HL-60 (cell line): ENCODE measurements at regions not wholly inside any gene's neighbourhood (a gene's known extent, or its start where the extent isn't known, plus 50 kb on each side); places are given as distances from the start of the nearest gene placed in this dataset.

Experiments
- DNase-seq, 2 experiments: peaks; one replicate each; pipeline ENCODE4 v3.0.0-alpha.2; 2010 to 2020; ENCODE audit warnings: low read depth in 1 of 2, low spot score in 1 of 2
- H3K27ac ChIP-seq: fragments of 250-450 bp; sonication (Bioruptor Pico); replicated peaks from 2 replicates; pipeline ENCODE4 v1.5.1; 2020; ENCODE audit warnings: mild to moderate bottlenecking, moderate library complexity
- H3K27me3 ChIP-seq: fragments of 250-450 bp; sonication (Bioruptor Pico); 2 replicates; pipeline ENCODE4 v1.5.1; 2021; ENCODE audit warnings: mild to moderate bottlenecking, moderate library complexity; ENCODE audit not compliant: insufficient read depth, poor library complexity, severe bottlenecking
- H3K4me3 ChIP-seq: replicated peaks from 2 replicates; pipeline ENCODE4 v1.5.1; 2011; ENCODE audit warnings: mild to moderate bottlenecking, control low read depth, low read length; ENCODE audit not compliant: insufficient read depth
- CTCF ChIP-seq: IDR thresholded peaks from one replicate; pipeline ENCODE4 v1.5.1; 2011; ENCODE audit warnings: low read length, control low read depth, inconsistent platforms; ENCODE audit not compliant: insufficient read depth
- GABPA ChIP-seq: IDR thresholded peaks from 2 replicates; pipeline ENCODE4 v1.6.1; 2012; ENCODE audit warnings: low read depth
- POLR2AphosphoS5 ChIP-seq: IDR thresholded peaks from 2 replicates; pipeline ENCODE4 v1.6.1; 2012; ENCODE audit warnings: low read depth
- REST ChIP-seq: IDR thresholded peaks from 2 replicates; pipeline ENCODE4 v1.6.1; 2012; ENCODE audit warnings: low read depth; ENCODE audit not compliant: insufficient replicate concordance
- SPI1 ChIP-seq: IDR thresholded peaks from 2 replicates; pipeline ENCODE4 v1.6.1; 2012; ENCODE audit warnings: low read depth, mild to moderate bottlenecking, borderline replicate concordance

DNA sequence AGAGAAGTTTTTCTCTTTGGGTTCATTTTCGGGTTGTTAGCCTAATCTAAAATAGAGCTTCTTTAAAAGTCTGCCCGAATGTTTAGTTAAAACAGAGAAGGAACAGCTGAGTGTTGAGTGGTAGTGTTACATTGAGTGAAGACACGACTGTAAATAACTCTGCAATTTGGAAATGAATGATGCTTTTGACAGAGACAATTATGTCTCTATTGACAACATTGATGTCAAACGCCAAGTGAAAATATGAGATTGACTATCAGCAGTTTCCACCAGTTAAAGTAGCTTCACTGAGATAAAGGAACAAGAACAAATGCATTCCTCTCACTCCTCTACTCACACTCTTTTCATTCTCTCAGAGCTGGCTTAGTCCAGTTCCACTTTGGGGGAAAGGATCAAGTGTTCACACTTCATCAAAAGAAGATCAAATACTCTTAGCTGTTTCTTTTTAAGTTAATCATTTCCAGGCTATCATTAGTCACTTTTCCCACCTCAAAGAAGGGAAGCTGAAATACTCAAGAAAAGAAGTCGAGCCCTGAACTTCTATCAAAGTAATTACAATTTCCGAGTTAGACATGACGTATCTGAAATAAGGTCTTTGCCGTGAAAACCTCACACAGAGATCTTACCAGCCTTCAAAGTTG, 399.1 kb upstream of the DPH6 start:
- no peaks in the 10 kb centered on the region for H3K27me3 ChIP-seq
- no peak for TF ChIP-seq SPI1
- TF ChIP-seq CTCF = no peak
- TF ChIP-seq GABPA = no peak
- TF ChIP-seq REST = no peak
- no peak for TF ChIP-seq POLR2AphosphoS5
- H3K27ac ChIP-seq = no peak overlapping the region
- H3K4me3 ChIP-seq = no peak overlapping the region
- DNase-seq = no peak

DNA sequence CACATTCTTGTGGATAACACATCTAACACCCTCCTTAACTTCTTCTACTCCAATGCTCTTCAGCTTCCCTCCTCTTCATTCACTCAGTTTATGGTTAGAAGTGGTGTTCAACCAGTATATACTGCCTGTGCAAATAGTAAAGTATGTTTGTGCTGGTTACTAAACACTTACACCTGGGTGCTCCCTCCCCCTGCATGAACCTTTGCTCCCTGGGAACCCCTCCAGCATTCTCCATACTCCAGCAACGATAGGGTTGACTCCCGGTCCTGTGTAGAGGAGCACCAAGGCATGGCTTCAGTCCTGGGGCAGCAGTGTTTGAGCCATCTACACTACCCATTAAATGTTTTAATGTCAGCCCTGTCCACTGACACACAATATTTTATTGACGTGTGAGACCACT, 407.5 kb upstream of the DPH6 start:
- Histone ChIP-seq H3K27me3 (no peaks in the 10 kb centered on the region), H3K4me3 (no peak overlapping the region), H3K27ac (no peak overlapping the region)
- TF ChIP-seq POLR2AphosphoS5 (no peak), CTCF (no peak), SPI1 (no peak), GABPA (no peak), REST (no peak)
- DNase-seq = no peak

GRCh38 chr15:35956056-35956455, 410.1 kb upstream of the DPH6 start:
- H3K27me3 ChIP-seq = no peaks in the 10 kb centered on the region
- no peak overlapping the region for H3K27ac ChIP-seq
- DNase-seq = no peak
- no peak for TF ChIP-seq SPI1
- TF ChIP-seq CTCF = no peak
- no peak for TF ChIP-seq REST
- TF ChIP-seq POLR2AphosphoS5 = no peak
- TF ChIP-seq GABPA = no peak
- no peak overlapping the region for H3K4me3 ChIP-seq
